NCI-H2196 (cell line): ENCODE measurements at regions not wholly inside any gene's neighbourhood (a gene's known extent, or its start where the extent isn't known, plus 50 kb on each side); places are given as distances from the start of the nearest gene placed in this dataset.

Experiments
- DNase-seq: peaks from one replicate; lab custom pipeline; 2025; ENCODE audit not compliant: unreplicated experiment; lab: John Stamatoyannopoulos, UW

GRCh38 chr11:97356144-97356543 lies 966.3 kb downstream of the JRKL start:
- no peak for DNase-seq

GRCh38 chr11:97359016-97359415 lies 969.2 kb downstream of the JRKL start:
- no peak for DNase-seq

GRCh38 chr11:97361812-97362378 lies 972.1 kb downstream of the JRKL start:
- DNase-seq: no peak

DNA sequence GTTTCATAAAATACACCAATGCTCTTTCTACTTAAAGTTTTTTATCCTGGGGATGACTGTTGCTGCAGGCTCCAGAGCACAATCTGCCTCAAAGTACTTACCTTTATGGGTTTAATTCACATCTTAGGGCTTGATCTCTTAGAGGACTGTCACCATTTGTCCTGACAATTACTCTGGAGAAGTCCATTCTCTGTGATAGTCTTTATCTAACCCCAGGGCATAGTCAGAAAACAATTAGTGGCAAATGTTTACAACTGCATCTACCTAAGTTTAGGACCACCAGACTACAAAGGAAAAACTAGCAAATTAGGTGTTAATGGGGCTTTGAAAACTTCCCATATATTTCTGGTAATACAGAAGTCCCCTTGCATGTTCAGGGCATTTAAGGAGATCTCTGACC lies 973.5 kb downstream of the JRKL start:
- DNase-seq: no peak

DNA sequence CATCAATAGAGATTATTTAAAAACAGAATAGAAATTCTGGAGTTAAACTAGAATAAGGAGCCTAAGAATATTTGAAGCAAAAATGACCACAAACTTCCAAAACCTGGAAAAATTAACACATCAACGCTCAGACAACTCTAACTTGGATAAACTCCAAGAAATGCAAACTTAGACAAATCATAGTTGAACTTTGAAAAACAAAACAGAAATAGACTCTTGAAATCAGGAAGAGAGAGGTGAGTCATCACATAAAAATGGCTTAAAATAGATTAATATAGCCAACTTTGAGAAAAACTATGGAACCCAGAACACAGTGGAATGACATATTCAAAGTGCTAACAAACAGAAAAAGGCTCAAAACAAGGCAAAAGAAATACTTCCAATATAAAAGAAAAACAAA lies 974.2 kb downstream of the JRKL start:
- DNase-seq: no peak

GRCh38 chr11:97367406-97368083 lies 977.7 kb downstream of the JRKL start:
- DNase-seq: no peak

GRCh38 chr11:97389270-97389669 lies 999.5 kb downstream of the JRKL start:
- DNase-seq: no peak

- DNase-seq: no peak
Observed at GRCh38 chr11:97398246-97398645, 1008.4 kb downstream of the JRKL start.

- no peak for DNase-seq
Observed at GRCh38 chr11:97409141-97409540, 1019.3 kb downstream of the JRKL start.

DNA sequence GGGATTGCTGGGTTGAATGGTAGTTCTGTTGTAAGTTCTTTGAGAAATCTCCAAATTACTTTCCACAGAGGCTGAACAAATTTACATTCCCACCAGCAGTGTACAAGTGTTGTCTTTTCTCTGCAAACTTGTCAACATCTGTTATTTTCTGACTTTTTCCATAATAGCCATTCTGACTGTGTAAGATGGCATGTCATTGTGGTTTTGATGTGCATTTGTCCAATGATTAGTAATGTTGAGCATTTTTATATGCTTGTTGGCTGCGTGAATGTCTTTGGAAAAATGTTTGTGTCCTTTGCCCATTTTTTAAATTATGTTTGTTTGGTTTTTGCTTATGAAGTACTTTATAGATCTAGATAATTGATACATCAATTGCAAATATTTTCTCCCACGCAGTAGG lies 1025.0 kb downstream of the JRKL start:
- DNase-seq: no peak

- no peak for DNase-seq
Observed at GRCh38 chr11:97419729-97420128, 1029.9 kb downstream of the JRKL start.

GRCh38 chr11:97428247-97428790 lies 1038.5 kb downstream of the JRKL start:
- DNase-seq: no peak

DNA sequence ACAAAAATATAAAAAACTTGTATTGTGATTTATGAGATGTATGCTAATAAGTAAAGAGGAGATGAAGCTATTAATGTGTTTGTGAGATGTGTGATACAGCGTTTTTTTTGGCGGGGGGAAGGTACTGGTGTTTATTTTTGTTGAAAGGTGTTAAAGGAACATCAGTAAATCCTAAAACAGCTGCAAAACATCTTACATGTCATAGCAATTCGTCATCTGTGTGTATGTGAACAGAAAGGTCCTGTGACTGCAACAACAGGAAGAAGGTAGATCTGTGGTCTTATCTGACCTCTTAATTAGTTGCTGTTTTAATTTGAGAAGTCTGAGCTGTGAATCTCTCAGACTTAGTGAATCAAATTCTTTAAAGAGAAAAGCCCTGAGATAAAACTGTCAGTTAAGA lies 1041.1 kb downstream of the JRKL start:
- DNase-seq: no peak

GRCh38 chr11:97432926-97433325 lies 1043.1 kb downstream of the JRKL start:
- no peak for DNase-seq

GRCh38 chr11:97445561-97445960 lies 1055.7 kb downstream of the JRKL start:
- no peak for DNase-seq

DNA sequence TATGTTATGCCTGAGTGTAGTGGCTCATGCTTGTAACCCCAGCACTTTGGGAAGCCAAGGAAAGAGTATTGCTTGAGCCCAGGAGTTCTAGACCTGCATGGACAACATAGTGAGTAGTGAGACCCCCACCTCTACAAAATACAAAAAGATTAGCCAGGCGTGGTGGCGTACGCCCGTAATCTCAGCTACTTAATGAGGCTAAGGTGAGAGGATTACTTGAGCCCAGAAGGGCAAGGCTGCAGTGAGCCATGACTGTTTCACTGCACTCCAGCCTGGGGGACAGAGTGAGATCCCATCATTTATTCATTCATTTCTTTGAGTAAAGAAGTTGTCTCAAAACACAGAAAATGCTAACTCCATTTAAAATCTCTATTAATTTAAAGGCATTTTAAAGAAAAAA lies 1061.6 kb downstream of the JRKL start:
- no peak for DNase-seq

- DNase-seq: no peak
Observed at GRCh38 chr11:97454988-97455387, 1065.2 kb downstream of the JRKL start.

GRCh38 chr11:97460091-97460490 lies 1070.3 kb downstream of the JRKL start:
- DNase-seq: no peak

DNA sequence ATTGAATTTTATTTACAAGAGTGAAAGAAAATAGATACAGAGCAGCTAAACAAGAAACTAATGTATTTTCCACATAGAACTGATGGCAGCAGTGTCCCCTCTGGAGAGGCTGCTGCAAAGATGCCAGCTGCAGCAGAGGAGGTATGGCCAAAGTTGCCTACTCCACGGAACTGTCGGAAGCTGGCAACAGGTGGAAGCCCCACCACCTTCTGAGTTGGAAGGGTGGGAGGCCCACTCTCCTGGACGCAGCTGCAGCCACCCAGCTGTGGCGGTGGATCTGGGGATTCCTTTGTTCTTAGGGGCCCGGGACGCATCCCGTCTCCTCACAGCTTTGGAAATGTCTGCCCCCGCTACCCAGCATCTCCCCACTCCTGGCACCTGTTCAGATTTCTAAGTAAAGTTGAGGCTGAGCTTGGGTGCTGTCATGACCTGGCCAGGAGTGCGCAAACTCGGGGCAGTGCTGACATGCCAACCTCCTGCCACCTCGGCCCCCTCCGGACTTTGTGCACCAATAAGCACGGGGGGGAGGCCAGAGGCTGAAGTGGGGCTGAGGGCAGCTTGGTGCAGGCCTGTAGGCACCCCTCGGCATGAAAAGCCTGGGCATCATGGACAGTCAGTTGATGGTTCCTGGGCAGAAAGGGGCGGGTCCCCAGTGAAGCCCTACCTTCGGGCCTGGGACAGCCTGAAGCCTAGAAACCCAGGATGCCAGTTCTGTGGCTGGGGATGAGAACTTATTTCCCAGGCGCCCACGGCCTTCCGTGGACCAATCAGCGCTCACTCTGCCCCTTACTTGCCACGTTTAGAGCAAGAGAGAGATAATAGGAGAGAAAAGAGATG lies 1071.4 kb downstream of the JRKL start:
- DNase-seq: no peak

DNA sequence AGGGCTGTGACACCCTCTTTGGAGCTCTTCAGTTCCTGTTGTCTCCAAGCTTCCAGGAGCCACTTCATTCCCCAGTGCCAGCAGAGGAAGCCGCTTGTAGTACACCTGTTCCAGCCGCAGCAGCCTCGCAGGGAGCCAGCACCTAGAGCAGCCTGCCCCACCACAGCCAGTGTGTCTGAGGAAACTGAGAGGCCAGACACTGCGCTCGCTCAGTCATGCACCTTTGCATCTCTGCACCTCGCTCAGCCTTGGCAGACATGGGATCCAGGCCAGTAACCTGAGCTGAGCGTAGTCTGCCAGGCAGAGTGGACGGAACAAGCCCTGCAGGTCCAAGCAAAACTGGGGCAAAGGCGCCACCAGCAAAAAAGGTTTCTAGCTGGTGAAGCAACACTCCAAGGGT lies 1072.1 kb downstream of the JRKL start:
- no peak for DNase-seq

DNA sequence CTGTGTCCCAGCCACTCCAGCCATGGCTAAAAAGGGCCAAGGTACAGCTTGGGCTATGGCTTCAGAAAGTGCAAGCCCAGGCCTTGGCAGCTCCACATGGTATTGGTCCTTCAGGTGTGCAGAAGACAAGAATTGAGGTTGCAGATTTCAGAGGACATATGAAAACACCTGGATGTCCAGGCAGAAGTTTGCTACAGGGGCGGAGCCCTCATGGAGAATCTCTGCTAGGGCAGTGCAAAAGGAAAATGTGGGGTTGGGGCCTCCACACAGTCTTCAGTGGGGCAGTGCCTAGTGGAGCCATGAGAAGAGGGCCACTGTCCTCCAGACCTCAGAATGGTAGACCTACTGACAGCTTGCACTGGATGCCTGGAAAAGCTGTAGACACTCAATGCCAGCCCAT lies 1074.1 kb downstream of the JRKL start:
- DNase-seq: no peak

DNA sequence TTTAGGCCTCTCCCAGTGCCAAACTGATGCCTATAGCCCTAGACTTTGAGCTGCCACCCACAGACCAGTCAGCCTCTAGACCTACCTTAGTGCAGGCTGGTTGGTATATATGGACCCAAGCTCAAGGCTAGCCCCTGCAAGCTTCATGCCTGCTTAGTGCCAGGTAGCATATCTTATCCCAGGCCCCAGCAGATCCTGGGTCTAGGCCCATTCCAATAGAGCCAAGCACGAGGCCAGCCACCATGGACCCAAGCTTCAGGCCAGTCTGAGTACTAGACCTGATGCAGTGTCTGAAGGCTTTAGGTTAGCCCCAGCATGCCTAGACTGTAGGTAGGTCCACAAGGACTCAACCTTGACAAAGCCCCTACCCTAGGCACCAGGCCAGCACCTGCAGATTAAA lies 1081.7 kb downstream of the JRKL start:
- no peak for DNase-seq
